ENCODE measurements at regions not wholly inside any gene's neighbourhood (a gene's known extent, or its start where the extent isn't known, plus 50 kb on each side); places are given as distances from the start of the nearest gene placed in this dataset.
A peak's percentile ranks its signal among the peaks of the same experiment; 100 is the strongest.

DNA sequence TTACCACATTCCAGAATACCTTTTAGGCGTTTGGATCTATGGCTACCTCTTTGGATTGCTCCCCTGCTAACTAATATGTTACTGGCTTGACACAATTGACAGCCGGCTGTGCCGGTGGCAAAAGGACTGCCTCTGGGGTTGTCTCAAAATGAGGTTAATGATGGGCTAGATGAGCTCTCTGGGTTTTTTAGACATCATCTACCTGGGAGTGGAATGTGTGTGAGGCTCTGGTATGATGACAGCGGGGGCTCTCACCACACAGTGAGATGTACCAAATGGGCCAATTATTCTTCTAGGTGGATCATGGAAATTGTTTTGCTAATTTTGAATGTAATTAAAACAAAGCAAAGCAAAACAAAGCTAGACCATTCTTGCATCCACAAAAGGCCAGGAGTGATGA is 391.1 kb upstream of the SPRED2 start:
- H4K8ac ChIP-seq (ENCODE audit: low read depth, low read length), result no peak overlapping the region
- no peak overlapping the region for H3K4me3 ChIP-seq (ENCODE audit: low read length)
- WGBS (ENCODE audit: extremely low coverage, insufficient coverage, low lambda C conversion rate), result no CpG with 5 or more reads among the region's 4 CpGs
- no peak overlapping the region for H2BK5ac ChIP-seq (ENCODE audit: low read length)
- no peak overlapping the region for H3K56ac ChIP-seq (ENCODE audit: low read length)
- no peaks in the 10 kb centered on the region for H3K36me3 ChIP-seq (ENCODE audit: control insufficient read depth, insufficient read depth, low read length)
- H3K4me2 ChIP-seq (ENCODE audit: low read length), result no peak overlapping the region
- H3K18ac ChIP-seq (ENCODE audit: low read length), result no peak overlapping the region
- H2AK5ac ChIP-seq (ENCODE audit: low read length), result no peak overlapping the region
- H3K79me2 ChIP-seq (ENCODE audit: control insufficient read depth, insufficient read depth, low read length), result no peaks in the 10 kb centered on the region
- H3K27me3 ChIP-seq (ENCODE audit: insufficient read depth, low read length, poor library complexity), result no peaks in the 10 kb centered on the region
- H2BK120ac ChIP-seq (ENCODE audit: low read depth, low read length), result no peak overlapping the region
- H3K4ac ChIP-seq (ENCODE audit: low read depth, low read length), result no peak overlapping the region
- DNase-seq, result no peak
- H3K27ac ChIP-seq (ENCODE audit: low read depth, low read length), result no peak overlapping the region
- no peaks in the 10 kb centered on the region for H3K4me1 ChIP-seq (ENCODE audit: control insufficient read depth, low read depth, low read length)
- H4K5ac ChIP-seq (ENCODE audit: low read length), result no peak overlapping the region
- no peak overlapping the region for H3K9ac ChIP-seq (ENCODE audit: low read length)
- H3K23ac ChIP-seq (ENCODE audit: low read length), result no peak overlapping the region
- no peak overlapping the region for H2BK15ac ChIP-seq (replicated peaks; ENCODE audit: low read depth)
- no peaks in the 10 kb centered on the region for H3K79me1 ChIP-seq (ENCODE audit: low read length)

GRCh38 chr2:65820454-65820853 is 388.1 kb upstream of the SPRED2 start:
- Histone ChIP-seq H3K4me1 (ENCODE audit: control insufficient read depth, low read depth, low read length) (no peaks in the 10 kb centered on the region), H2BK5ac (ENCODE audit: low read length) (no peak overlapping the region), H2AK5ac (ENCODE audit: low read length) (no peak overlapping the region), H4K8ac (ENCODE audit: low read depth, low read length) (no peak overlapping the region), H3K4me3 (ENCODE audit: low read length) (no peak overlapping the region), H3K79me1 (ENCODE audit: low read length) (no peaks in the 10 kb centered on the region), H3K36me3 (ENCODE audit: control insufficient read depth, insufficient read depth, low read length) (no peaks in the 10 kb centered on the region), H3K27me3 (ENCODE audit: insufficient read depth, low read length, poor library complexity) (no peaks in the 10 kb centered on the region), H2BK120ac (ENCODE audit: low read depth, low read length) (no peak overlapping the region), H3K56ac (ENCODE audit: low read length) (no peak overlapping the region), H3K18ac (ENCODE audit: low read length) (no peak overlapping the region), H3K4me2 (ENCODE audit: low read length) (no peak overlapping the region), H3K9ac (ENCODE audit: low read length) (no peak overlapping the region), H3K27ac (ENCODE audit: low read depth, low read length) (no peak overlapping the region), H2BK15ac (replicated peaks; ENCODE audit: low read depth) (no peak overlapping the region), H3K4ac (ENCODE audit: low read depth, low read length) (no peak overlapping the region), H3K23ac (ENCODE audit: low read length) (no peak overlapping the region), H4K5ac (ENCODE audit: low read length) (no peak overlapping the region), H3K79me2 (ENCODE audit: control insufficient read depth, insufficient read depth, low read length) (no peaks in the 10 kb centered on the region)
- no CpG with 5 or more reads among the region's 6 CpGs for WGBS (ENCODE audit: extremely low coverage, insufficient coverage, low lambda C conversion rate)
- DNase-seq, result no peak

GRCh38 chr2:65819963-65820362 is 387.6 kb upstream of the SPRED2 start:
- no peak for DNase-seq
- Histone ChIP-seq H2BK120ac (ENCODE audit: low read depth, low read length) (no peak overlapping the region), H4K5ac (ENCODE audit: low read length) (no peak overlapping the region), H3K23ac (ENCODE audit: low read length) (no peak overlapping the region), H3K79me2 (ENCODE audit: control insufficient read depth, insufficient read depth, low read length) (no peaks in the 10 kb centered on the region), H3K9ac (ENCODE audit: low read length) (no peak overlapping the region), H4K8ac (ENCODE audit: low read depth, low read length) (no peak overlapping the region), H2BK15ac (replicated peaks; ENCODE audit: low read depth) (no peak overlapping the region), H3K18ac (ENCODE audit: low read length) (no peak overlapping the region), H3K27ac (ENCODE audit: low read depth, low read length) (no peak overlapping the region), H3K79me1 (ENCODE audit: low read length) (no peaks in the 10 kb centered on the region), H3K4me3 (ENCODE audit: low read length) (no peak overlapping the region), H2BK5ac (ENCODE audit: low read length) (no peak overlapping the region), H3K4me1 (ENCODE audit: control insufficient read depth, low read depth, low read length) (no peaks in the 10 kb centered on the region), H3K56ac (ENCODE audit: low read length) (no peak overlapping the region), H2AK5ac (ENCODE audit: low read length) (no peak overlapping the region), H3K4me2 (ENCODE audit: low read length) (no peak overlapping the region), H3K4ac (ENCODE audit: low read depth, low read length) (no peak overlapping the region), H3K27me3 (ENCODE audit: insufficient read depth, low read length, poor library complexity) (no peaks in the 10 kb centered on the region), H3K36me3 (ENCODE audit: control insufficient read depth, insufficient read depth, low read length) (no peaks in the 10 kb centered on the region)
- WGBS (ENCODE audit: extremely low coverage, insufficient coverage, low lambda C conversion rate), result no CpG with 5 or more reads among the region's 1 CpG

DNA sequence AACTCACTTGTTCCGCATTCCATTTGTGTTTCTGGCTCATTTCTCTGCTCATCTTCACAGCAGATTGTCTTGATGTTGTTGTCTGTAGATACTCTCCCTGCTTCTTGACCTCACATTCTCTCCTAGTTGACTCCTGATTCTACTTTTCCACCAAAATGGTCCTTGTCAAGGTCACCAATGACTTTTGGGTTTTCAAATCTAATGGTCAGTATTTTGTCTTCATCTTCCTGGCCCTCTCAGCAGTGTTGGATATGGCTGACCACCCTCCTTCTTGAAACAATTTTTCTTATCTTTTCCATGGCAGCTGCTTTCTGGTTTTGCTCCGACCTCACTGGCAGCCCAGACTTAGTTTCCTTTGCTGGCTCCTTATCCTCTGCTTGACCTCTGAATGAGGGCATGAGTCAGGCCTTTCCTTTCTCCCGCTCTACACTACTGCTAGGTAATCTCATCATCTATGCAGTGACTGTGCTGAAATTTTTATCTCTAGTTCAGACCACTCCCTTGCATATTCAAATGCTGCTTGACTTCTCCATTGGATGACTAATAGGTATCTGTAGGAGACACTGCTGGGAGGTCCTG is 386.6 kb upstream of the SPRED2 start:
- no peak overlapping the region for H2BK120ac ChIP-seq (ENCODE audit: low read depth, low read length)
- no peaks in the 10 kb centered on the region for H3K79me1 ChIP-seq (ENCODE audit: low read length)
- no peak overlapping the region for H4K8ac ChIP-seq (ENCODE audit: low read depth, low read length)
- no peaks in the 10 kb centered on the region for H3K4me1 ChIP-seq (ENCODE audit: control insufficient read depth, low read depth, low read length)
- no peak overlapping the region for H3K4me2 ChIP-seq (ENCODE audit: low read length)
- no peaks in the 10 kb centered on the region for H3K36me3 ChIP-seq (ENCODE audit: control insufficient read depth, insufficient read depth, low read length)
- H2BK15ac ChIP-seq (replicated peaks; ENCODE audit: low read depth), result no peak overlapping the region
- no peak overlapping the region for H3K27ac ChIP-seq (ENCODE audit: low read depth, low read length)
- H2AK5ac ChIP-seq (ENCODE audit: low read length), result no peak overlapping the region
- H3K79me2 ChIP-seq (ENCODE audit: control insufficient read depth, insufficient read depth, low read length), result no peaks in the 10 kb centered on the region
- H3K23ac ChIP-seq (ENCODE audit: low read length), result no peak overlapping the region
- H3K9ac ChIP-seq (ENCODE audit: low read length), result no peak overlapping the region
- peak; percentile 84 for DNase-seq
- no peak overlapping the region for H3K56ac ChIP-seq (ENCODE audit: low read length)
- no peak overlapping the region for H3K4me3 ChIP-seq (ENCODE audit: low read length)
- H2BK5ac ChIP-seq (ENCODE audit: low read length), result no peak overlapping the region
- H4K5ac ChIP-seq (ENCODE audit: low read length), result no peak overlapping the region
- WGBS (ENCODE audit: extremely low coverage, insufficient coverage, low lambda C conversion rate), result no CpG with 5 or more reads among the region's 3 CpGs
- H3K27me3 ChIP-seq (ENCODE audit: insufficient read depth, low read length, poor library complexity), result no peaks in the 10 kb centered on the region
- no peak overlapping the region for H3K18ac ChIP-seq (ENCODE audit: low read length)
- no peak overlapping the region for H3K4ac ChIP-seq (ENCODE audit: low read depth, low read length)

GRCh38 chr2:65813631-65814173 is 381.3 kb upstream of the SPRED2 start:
- no peak overlapping the region for H3K56ac ChIP-seq (ENCODE audit: low read length)
- H2BK15ac ChIP-seq (replicated peaks; ENCODE audit: low read depth), result no peak overlapping the region
- H3K27ac ChIP-seq (ENCODE audit: low read depth, low read length), result no peak overlapping the region
- no peak overlapping the region for H4K8ac ChIP-seq (ENCODE audit: low read depth, low read length)
- no peak overlapping the region for H3K4ac ChIP-seq (ENCODE audit: low read depth, low read length)
- no peak overlapping the region for H3K23ac ChIP-seq (ENCODE audit: low read length)
- no peak overlapping the region for H3K9ac ChIP-seq (ENCODE audit: low read length)
- H3K4me2 ChIP-seq (ENCODE audit: low read length), result no peak overlapping the region
- no peak overlapping the region for H3K18ac ChIP-seq (ENCODE audit: low read length)
- no peaks in the 10 kb centered on the region for H3K27me3 ChIP-seq (ENCODE audit: insufficient read depth, low read length, poor library complexity)
- no peaks in the 10 kb centered on the region for H3K4me1 ChIP-seq (ENCODE audit: control insufficient read depth, low read depth, low read length)
- H2BK120ac ChIP-seq (ENCODE audit: low read depth, low read length), result no peak overlapping the region
- H3K4me3 ChIP-seq (ENCODE audit: low read length), result no peak overlapping the region
- no peak overlapping the region for H2AK5ac ChIP-seq (ENCODE audit: low read length)
- DNase-seq, result no peak
- H2BK5ac ChIP-seq (ENCODE audit: low read length), result no peak overlapping the region
- no peaks in the 10 kb centered on the region for H3K36me3 ChIP-seq (ENCODE audit: control insufficient read depth, insufficient read depth, low read length)
- no peak overlapping the region for H4K5ac ChIP-seq (ENCODE audit: low read length)
- H3K79me2 ChIP-seq (ENCODE audit: control insufficient read depth, insufficient read depth, low read length), result no peaks in the 10 kb centered on the region
- no CpG with 5 or more reads among the region's 2 CpGs for WGBS (ENCODE audit: extremely low coverage, insufficient coverage, low lambda C conversion rate)
- no peaks in the 10 kb centered on the region for H3K79me1 ChIP-seq (ENCODE audit: low read length)

DNA sequence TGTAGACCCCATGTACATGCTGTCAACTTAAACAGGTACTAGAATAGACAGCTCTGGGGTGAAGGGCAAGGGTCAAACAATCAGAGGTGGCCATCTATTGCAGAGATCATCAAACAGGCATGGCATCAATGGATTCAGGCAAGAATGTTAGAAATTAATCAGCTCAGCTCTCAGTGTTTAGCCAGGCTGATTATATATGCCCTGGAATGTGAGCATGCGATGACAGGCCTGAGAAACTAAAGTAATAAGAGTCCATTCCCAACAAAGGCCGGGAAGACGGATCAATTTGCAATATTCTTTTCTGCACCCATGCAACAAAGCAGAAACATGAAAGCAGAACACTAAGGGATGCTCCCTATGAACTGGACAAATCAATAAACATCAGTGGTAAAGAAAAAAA is 380.5 kb upstream of the SPRED2 start:
- no CpG with 5 or more reads among the region's 3 CpGs for WGBS (ENCODE audit: extremely low coverage, insufficient coverage, low lambda C conversion rate)
- no peak overlapping the region for H4K8ac ChIP-seq (ENCODE audit: low read depth, low read length)
- DNase-seq, result no peak

More for the DNA sequence above, 380.5 kb upstream of the SPRED2 start:
- no peak overlapping the region for H2BK120ac ChIP-seq (ENCODE audit: low read depth, low read length)
- H2BK5ac ChIP-seq (ENCODE audit: low read length), result no peak overlapping the region
- H3K4me2 ChIP-seq (ENCODE audit: low read length), result no peak overlapping the region
- no peak overlapping the region for H3K9ac ChIP-seq (ENCODE audit: low read length)
- no peaks in the 10 kb centered on the region for H3K36me3 ChIP-seq (ENCODE audit: control insufficient read depth, insufficient read depth, low read length)
- no peaks in the 10 kb centered on the region for H3K79me2 ChIP-seq (ENCODE audit: control insufficient read depth, insufficient read depth, low read length)
- no peak overlapping the region for H3K56ac ChIP-seq (ENCODE audit: low read length)
- no peak overlapping the region for H3K27ac ChIP-seq (ENCODE audit: low read depth, low read length)
- H3K4me3 ChIP-seq (ENCODE audit: low read length), result no peak overlapping the region
- no peak overlapping the region for H2AK5ac ChIP-seq (ENCODE audit: low read length)
- no peaks in the 10 kb centered on the region for H3K4me1 ChIP-seq (ENCODE audit: control insufficient read depth, low read depth, low read length)
- H4K5ac ChIP-seq (ENCODE audit: low read length), result no peak overlapping the region
- no peaks in the 10 kb centered on the region for H3K27me3 ChIP-seq (ENCODE audit: insufficient read depth, low read length, poor library complexity)
- H3K23ac ChIP-seq (ENCODE audit: low read length), result no peak overlapping the region
- no peak overlapping the region for H3K4ac ChIP-seq (ENCODE audit: low read depth, low read length)
- no peaks in the 10 kb centered on the region for H3K79me1 ChIP-seq (ENCODE audit: low read length)
- no peak overlapping the region for H2BK15ac ChIP-seq (replicated peaks; ENCODE audit: low read depth)
- H3K18ac ChIP-seq (ENCODE audit: low read length), result no peak overlapping the region

Measured in mesendoderm (in vitro differentiated cells).